GM19043 (cell line): ENCODE measurements at regions not wholly inside any gene's neighbourhood (a gene's known extent, or its start where the extent isn't known, plus 50 kb on each side); places are given as distances from the start of the nearest gene placed in this dataset.

Experiments used
- ATAC-seq: cut with Tn5 transposase; IDR thresholded peaks from one replicate; pipeline ENCODE4 v1.9.1; 2021; ENCODE audit warnings: low read depth; ENCODE audit not compliant: unreplicated experiment

- no peak for ATAC-seq
These were observed 316.8 kb upstream of the TSHZ2 start for GRCh38 chr20:52655395-52655794.

- no peak for ATAC-seq
These were observed 317.6 kb upstream of the TSHZ2 start for GRCh38 chr20:52654567-52654966.

GRCh38 chr20:52652271-52652670, 319.9 kb upstream of the TSHZ2 start:
- no peak for ATAC-seq

GRCh38 chr20:52649727-52650126, 322.4 kb upstream of the TSHZ2 start:
- no peak for ATAC-seq

- ATAC-seq: no peak
These were observed 326.3 kb upstream of the TSHZ2 start for GRCh38 chr20:52645822-52646221.

- ATAC-seq: no peak
These were observed 329.1 kb upstream of the TSHZ2 start for GRCh38 chr20:52643034-52643433.

GRCh38 chr20:52637201-52637600, 335.0 kb upstream of the TSHZ2 start:
- no peak for ATAC-seq

GRCh38 chr20:52631469-52631868, 340.7 kb upstream of the TSHZ2 start:
- ATAC-seq: no peak

- ATAC-seq: no peak
These were observed 342.0 kb upstream of the TSHZ2 start for GRCh38 chr20:52630138-52630537.

- ATAC-seq: no peak
These were observed 347.9 kb upstream of the TSHZ2 start for GRCh38 chr20:52624281-52624680.

GRCh38 chr20:52622081-52622480, 350.1 kb upstream of the TSHZ2 start:
- no peak for ATAC-seq

- ATAC-seq: no peak
These were observed 350.8 kb upstream of the TSHZ2 start for GRCh38 chr20:52621401-52621800.

GRCh38 chr20:52619671-52620070, 352.5 kb upstream of the TSHZ2 start:
- no peak for ATAC-seq

- no peak for ATAC-seq
These were observed 353.1 kb upstream of the TSHZ2 start for GRCh38 chr20:52619101-52619500.

- no peak for ATAC-seq
These were observed 355.5 kb upstream of the TSHZ2 start for GRCh38 chr20:52616629-52617028.

GRCh38 chr20:52614051-52614863, 357.9 kb upstream of the TSHZ2 start:
- no peak for ATAC-seq

- no peak for ATAC-seq
These were observed 360.0 kb upstream of the TSHZ2 start for GRCh38 chr20:52612046-52612632.

- ATAC-seq: no peak
These were observed 361.4 kb upstream of the TSHZ2 start for GRCh38 chr20:52610749-52611148.

GRCh38 chr20:52601295-52601971, 370.7 kb upstream of the TSHZ2 start:
- no peak for ATAC-seq

- ATAC-seq: no peak
These were observed 375.9 kb upstream of the TSHZ2 start for GRCh38 chr20:52596256-52596655.

GRCh38 chr20:52595518-52595917, 376.6 kb upstream of the TSHZ2 start:
- ATAC-seq: no peak

GRCh38 chr20:52593654-52594053, 378.5 kb upstream of the TSHZ2 start:
- no peak for ATAC-seq
